ENCODE measurements at regions not wholly inside any gene's neighbourhood (a gene's known extent, or its start where the extent isn't known, plus 50 kb on each side); places are given as distances from the start of the nearest gene placed in this dataset.

DNA sequence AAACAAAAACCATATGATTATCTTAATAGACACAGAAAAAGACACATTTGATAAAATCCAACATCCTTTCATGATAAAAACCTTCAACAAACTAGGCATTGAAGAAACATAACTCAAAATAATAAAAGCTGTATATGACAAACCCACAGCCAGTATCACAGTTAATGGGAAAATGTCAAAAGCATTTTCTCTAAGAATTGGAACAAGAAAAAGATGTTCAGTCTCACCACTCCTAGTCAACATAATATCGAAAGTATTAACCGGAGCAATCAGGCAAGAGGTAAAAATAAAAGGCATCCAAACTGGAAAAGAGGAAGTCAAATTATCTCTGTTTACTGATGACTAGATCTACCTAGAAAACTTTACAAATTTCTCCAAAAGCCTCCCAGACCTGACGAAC is 684.2 kb upstream of the SPRY2 start:
- Histone ChIP-seq H3K4me3 (ENCODE audit: severe bottlenecking) (no peak overlapping the region), H3K36me3 (ENCODE audit: low read depth) (no peaks in the 10 kb centered on the region), H3K27ac (ENCODE audit: poor library complexity, severe bottlenecking) (no peak overlapping the region), H3K9me3 (ENCODE audit: severe bottlenecking) (no peaks in the 10 kb centered on the region), H3K4me1 (ENCODE audit: insufficient read depth, poor library complexity, severe bottlenecking) (no peaks in the 10 kb centered on the region), H3K27me3 (ENCODE audit: insufficient read depth, poor library complexity, severe bottlenecking) (no peaks in the 10 kb centered on the region)
- no peak for ATAC-seq (ENCODE audit: low read depth)
- TF ChIP-seq, protein P1, sequence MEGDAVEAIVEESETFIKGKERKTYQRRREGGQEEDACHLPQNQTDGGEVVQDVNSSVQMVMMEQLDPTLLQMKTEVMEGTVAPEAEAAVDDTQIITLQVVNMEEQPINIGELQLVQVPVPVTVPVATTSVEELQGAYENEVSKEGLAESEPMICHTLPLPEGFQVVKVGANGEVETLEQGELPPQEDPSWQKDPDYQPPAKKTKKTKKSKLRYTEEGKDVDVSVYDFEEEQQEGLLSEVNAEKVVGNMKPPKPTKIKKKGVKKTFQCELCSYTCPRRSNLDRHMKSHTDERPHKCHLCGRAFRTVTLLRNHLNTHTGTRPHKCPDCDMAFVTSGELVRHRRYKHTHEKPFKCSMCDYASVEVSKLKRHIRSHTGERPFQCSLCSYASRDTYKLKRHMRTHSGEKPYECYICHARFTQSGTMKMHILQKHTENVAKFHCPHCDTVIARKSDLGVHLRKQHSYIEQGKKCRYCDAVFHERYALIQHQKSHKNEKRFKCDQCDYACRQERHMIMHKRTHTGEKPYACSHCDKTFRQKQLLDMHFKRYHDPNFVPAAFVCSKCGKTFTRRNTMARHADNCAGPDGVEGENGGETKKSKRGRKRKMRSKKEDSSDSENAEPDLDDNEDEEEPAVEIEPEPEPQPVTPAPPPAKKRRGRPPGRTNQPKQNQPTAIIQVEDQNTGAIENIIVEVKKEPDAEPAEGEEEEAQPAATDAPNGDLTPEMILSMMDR (IDR thresholded peaks at IDR 0.05; ENCODE audit: poor library complexity, severe bottlenecking): no peak
- no peak for DNase-seq (ENCODE audit: low spot score)

DNA sequence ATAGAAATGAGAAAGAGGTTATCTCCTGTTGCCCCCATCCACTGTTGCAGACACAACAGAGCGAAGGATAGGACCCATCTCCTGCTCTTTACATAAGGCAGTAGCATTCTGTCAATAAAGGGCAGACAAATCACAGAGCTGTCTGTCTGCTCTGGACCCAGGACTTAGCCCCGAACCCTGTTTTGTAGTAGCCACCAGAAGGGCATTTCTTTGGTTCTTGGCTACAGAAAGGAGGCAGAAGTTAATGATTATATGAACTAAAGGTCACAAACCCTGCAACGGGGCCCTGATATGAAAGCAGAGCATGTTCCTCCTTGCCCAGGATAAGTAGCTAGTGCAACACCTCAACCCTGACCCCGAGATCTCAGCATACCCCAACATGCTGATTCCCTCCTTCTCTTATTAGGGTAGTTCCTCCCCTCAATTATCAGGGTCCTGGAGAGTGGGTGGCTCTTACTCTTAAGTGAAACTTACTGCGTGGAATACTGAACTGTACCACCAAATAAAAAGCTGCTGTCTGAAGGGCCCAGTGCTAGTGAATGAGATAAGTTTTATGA is 680.4 kb upstream of the SPRY2 start:
- DNase-seq (ENCODE audit: low spot score): no peak
- Histone ChIP-seq H3K4me1 (ENCODE audit: insufficient read depth, poor library complexity, severe bottlenecking) (no peaks in the 10 kb centered on the region), H3K9me3 (ENCODE audit: severe bottlenecking) (no peaks in the 10 kb centered on the region), H3K27ac (ENCODE audit: poor library complexity, severe bottlenecking) (no peak overlapping the region), H3K27me3 (ENCODE audit: insufficient read depth, poor library complexity, severe bottlenecking) (no peaks in the 10 kb centered on the region), H3K36me3 (ENCODE audit: low read depth) (no peaks in the 10 kb centered on the region), H3K4me3 (ENCODE audit: severe bottlenecking) (no peak overlapping the region)
- TF ChIP-seq, protein P1 (IDR thresholded peaks at IDR 0.05; ENCODE audit: poor library complexity, severe bottlenecking): no peak
- ATAC-seq (ENCODE audit: low read depth): no peak

DNA sequence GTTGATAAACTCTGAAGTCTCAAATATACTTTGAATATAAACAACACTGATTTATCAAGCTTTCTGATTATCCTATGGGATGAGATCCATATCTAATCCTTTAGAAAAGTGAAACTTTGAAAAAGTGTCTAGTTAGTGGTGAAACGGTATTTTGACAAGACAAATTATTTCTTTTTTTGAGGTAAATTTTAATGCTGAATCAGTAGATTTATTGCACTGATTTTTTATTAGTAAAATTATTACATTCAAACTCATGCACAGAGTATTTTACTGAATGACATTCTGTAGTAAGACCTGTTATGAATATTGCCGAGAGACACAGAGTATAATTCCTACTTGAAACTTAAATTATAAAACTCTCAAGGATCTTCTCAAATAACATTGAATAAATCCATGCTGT is 679.1 kb upstream of the SPRY2 start:
- no peaks in the 10 kb centered on the region for H3K4me1 ChIP-seq (ENCODE audit: insufficient read depth, poor library complexity, severe bottlenecking)
- no peaks in the 10 kb centered on the region for H3K27me3 ChIP-seq (ENCODE audit: insufficient read depth, poor library complexity, severe bottlenecking)
- no peaks in the 10 kb centered on the region for H3K36me3 ChIP-seq (ENCODE audit: low read depth)
- no peak overlapping the region for H3K4me3 ChIP-seq (ENCODE audit: severe bottlenecking)
- TF ChIP-seq, protein P1 (IDR thresholded peaks at IDR 0.05; ENCODE audit: poor library complexity, severe bottlenecking): no peak
- H3K9me3 ChIP-seq (ENCODE audit: severe bottlenecking): no peaks in the 10 kb centered on the region
- ATAC-seq (ENCODE audit: low read depth) (no peak), DNase-seq (ENCODE audit: low spot score) (no peak)
- no peak overlapping the region for H3K27ac ChIP-seq (ENCODE audit: poor library complexity, severe bottlenecking)

GRCh38 chr13:81018936-81019335 is 678.0 kb upstream of the SPRY2 start:
- H3K4me1 ChIP-seq (ENCODE audit: insufficient read depth, poor library complexity, severe bottlenecking): no peaks in the 10 kb centered on the region
- no peak for ATAC-seq (ENCODE audit: low read depth)
- DNase-seq (ENCODE audit: low spot score): no peak
- no peak overlapping the region for H3K4me3 ChIP-seq (ENCODE audit: severe bottlenecking)
- H3K36me3 ChIP-seq (ENCODE audit: low read depth): no peaks in the 10 kb centered on the region
- no peak overlapping the region for H3K27ac ChIP-seq (ENCODE audit: poor library complexity, severe bottlenecking)
- no peaks in the 10 kb centered on the region for H3K9me3 ChIP-seq (ENCODE audit: severe bottlenecking)
- no peaks in the 10 kb centered on the region for H3K27me3 ChIP-seq (ENCODE audit: insufficient read depth, poor library complexity, severe bottlenecking)
- TF ChIP-seq, protein P1 (IDR thresholded peaks at IDR 0.05; ENCODE audit: poor library complexity, severe bottlenecking): no peak

DNA sequence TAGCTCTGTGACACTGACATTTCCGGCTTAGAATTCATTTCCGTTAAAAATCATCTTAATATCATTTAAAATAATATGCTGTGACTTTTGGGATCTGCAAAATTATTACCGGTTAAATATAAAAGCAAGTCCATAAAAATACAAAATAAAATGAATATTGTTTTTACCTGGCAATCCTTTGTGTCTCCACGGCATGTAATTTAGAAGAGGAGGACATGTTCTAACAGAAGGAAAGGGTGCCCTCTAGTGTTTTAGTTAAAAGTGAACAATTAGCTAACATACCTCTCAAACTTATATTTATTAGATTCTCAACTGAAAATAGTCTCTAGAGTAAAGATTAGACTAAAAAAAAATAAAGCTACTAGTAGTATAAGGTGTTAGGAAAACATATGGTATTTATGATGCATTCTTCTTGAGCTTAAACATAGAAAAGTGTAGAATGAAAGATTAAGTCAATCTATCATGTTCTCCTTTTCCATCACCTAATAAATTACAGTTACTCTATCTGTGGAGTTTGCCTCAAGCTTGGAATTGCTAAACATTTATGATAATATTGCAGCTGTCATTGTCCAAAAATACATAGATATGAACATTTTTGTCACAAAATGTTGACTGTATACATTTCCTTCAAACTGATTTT is 676.7 kb upstream of the SPRY2 start:
- no peaks in the 10 kb centered on the region for H3K9me3 ChIP-seq (ENCODE audit: severe bottlenecking)
- DNase-seq (ENCODE audit: low spot score) (no peak), ATAC-seq (ENCODE audit: low read depth) (0 out of 3 replicates have a peak, but pooled peaks have one; percentile 45)
- no peak overlapping the region for H3K4me3 ChIP-seq (ENCODE audit: severe bottlenecking)
- H3K36me3 ChIP-seq (ENCODE audit: low read depth): no peaks in the 10 kb centered on the region
- no peaks in the 10 kb centered on the region for H3K27me3 ChIP-seq (ENCODE audit: insufficient read depth, poor library complexity, severe bottlenecking)
- TF ChIP-seq, protein P1 (IDR thresholded peaks at IDR 0.05; ENCODE audit: poor library complexity, severe bottlenecking): peak; percentile 69
- H3K27ac ChIP-seq (ENCODE audit: poor library complexity, severe bottlenecking): no peak overlapping the region
- H3K4me1 ChIP-seq (ENCODE audit: insufficient read depth, poor library complexity, severe bottlenecking): no peaks in the 10 kb centered on the region
